GM21528 (cell line): ENCODE measurements at regions not wholly inside any gene's neighbourhood (a gene's known extent, or its start where the extent isn't known, plus 50 kb on each side); places are given as distances from the start of the nearest gene placed in this dataset.
"Not testable (repeated sequence)": the region's sequence is repeated elsewhere in the genome, so short reads cannot be mapped to it uniquely, and the experiment has no call there.

Experiments used
- ATAC-seq: cut with Tn5 transposase; IDR thresholded peaks from one replicate; pipeline ENCODE4 v1.9.1; 2021; ENCODE audit warnings: mild to moderate bottlenecking, moderate library complexity; ENCODE audit not compliant: unreplicated experiment, low FRiP score

GRCh38 chr21:36589352-36589971, 109.5 kb upstream of the SIM2 start:
- ATAC-seq: no peak

GRCh38 chr21:36591326-36591970, 107.5 kb upstream of the SIM2 start:
- no peak for ATAC-seq

- no peak for ATAC-seq
Measured at GRCh38 chr21:36596174-36596573, 102.7 kb upstream of the SIM2 start.

- ATAC-seq: no peak
Measured at GRCh38 chr21:36601362-36601761, 97.6 kb upstream of the SIM2 start.

GRCh38 chr21:36602735-36603134, 96.2 kb upstream of the SIM2 start:
- no peak for ATAC-seq

- ATAC-seq: no peak
Measured at GRCh38 chr21:36603221-36603620, 95.7 kb upstream of the SIM2 start.

- ATAC-seq: no peak
Measured at GRCh38 chr21:36605426-36605825, 93.5 kb upstream of the SIM2 start.

- ATAC-seq: no peak
Measured at GRCh38 chr21:36606287-36606982, 92.5 kb upstream of the SIM2 start.

GRCh38 chr21:36606983-36607325, 92.0 kb upstream of the SIM2 start:
- ATAC-seq: no peak

GRCh38 chr21:36608041-36608896, 90.6 kb upstream of the SIM2 start:
- ATAC-seq: no peak

- no peak for ATAC-seq
Measured at GRCh38 chr21:36608897-36609225, 90.1 kb upstream of the SIM2 start.

GRCh38 chr21:36609654-36610053, 89.3 kb upstream of the SIM2 start:
- ATAC-seq: no peak

- ATAC-seq: no peak
Measured at GRCh38 chr21:36610201-36610600, 88.7 kb upstream of the SIM2 start.

GRCh38 chr21:36610935-36611334, 88.0 kb upstream of the SIM2 start:
- no peak for ATAC-seq

GRCh38 chr21:36611379-36611778, 87.5 kb upstream of the SIM2 start:
- no peak for ATAC-seq

- no peak for ATAC-seq
Measured at GRCh38 chr21:36613059-36613458, 85.9 kb upstream of the SIM2 start.

- ATAC-seq: no peak
Measured at GRCh38 chr21:36613554-36613953, 85.4 kb upstream of the SIM2 start.

- no peak for ATAC-seq
Measured at GRCh38 chr21:36615274-36615964, 83.5 kb upstream of the SIM2 start.

- not testable (repeated sequence) for ATAC-seq
Measured at GRCh38 chr21:36616773-36617172, 82.1 kb upstream of the SIM2 start.

- ATAC-seq: not testable (repeated sequence)
Measured at GRCh38 chr21:36621794-36622193, 77.1 kb upstream of the SIM2 start.

GRCh38 chr21:36624105-36624504, 74.8 kb upstream of the SIM2 start:
- ATAC-seq: no peak
